Calu3 (cell line): ENCODE measurements at regions not wholly inside any gene's neighbourhood (a gene's known extent, or its start where the extent isn't known, plus 50 kb on each side); places are given as distances from the start of the nearest gene placed in this dataset.

Experiments used
- BruUV-seq: library from RNA; stranded (reverse); fragments of 400-500 nt; replicated peaks from 2 replicates; lab custom pipeline; 2021; lab: Mats Ljungman, UMichigan
- CTCF ChIA-PET: fragments of 300-600 bp; sonication (Branson Sonifier 250); formaldehyde crosslinking; loops from one replicate; lab custom pipeline; 2022; ENCODE audit warnings: antibody characterized with exemption; lab: Charles Lee
- DNase-seq: peaks from one replicate; pipeline ENCODE4 v3.0.0; 2022
- H3K27ac Mint-ChIP-seq: one replicate; pipeline ENCODE4 v1.8.0; 2022; ENCODE audit warnings: mixed read lengths; ENCODE audit not compliant: unreplicated experiment
- H3K27me3 Mint-ChIP-seq: one replicate; pipeline ENCODE4 v1.8.0; 2022; ENCODE audit warnings: mixed read lengths; ENCODE audit not compliant: unreplicated experiment
- H3K36me3 Mint-ChIP-seq: one replicate; pipeline ENCODE4 v1.8.0; 2022; ENCODE audit warnings: mild to moderate bottlenecking, moderate library complexity, mixed read lengths; ENCODE audit not compliant: insufficient read depth, unreplicated experiment
- H3K4me1 Mint-ChIP-seq: one replicate; pipeline ENCODE4 v1.8.0; 2022; ENCODE audit warnings: mild to moderate bottlenecking, low read depth, mixed read lengths; ENCODE audit not compliant: unreplicated experiment
- H3K4me3 Mint-ChIP-seq: one replicate; pipeline ENCODE4 v1.8.0; 2022; ENCODE audit warnings: mild to moderate bottlenecking, low read depth, moderate library complexity, mixed read lengths; ENCODE audit not compliant: unreplicated experiment
- H3K9me3 Mint-ChIP-seq: one replicate; pipeline ENCODE4 v1.8.0; 2022; ENCODE audit warnings: low read depth, mixed read lengths; ENCODE audit not compliant: unreplicated experiment
- intact Hi-C: fragments of 100-400 bp; cut with micrococcal nuclease; formaldehyde crosslinking; loops from one replicate; pipeline ENCODE4 v1.10.0; 2022; ENCODE audit not compliant: unreplicated experiment
- TF ChIP-seq, protein P1 (sequence below): fragments of 200-600 bp; IDR thresholded peaks from one replicate; pipeline ENCODE4 v1.8.0; 2022; ENCODE audit warnings: antibody characterized with exemption; ENCODE audit not compliant: unreplicated experiment

DNA sequence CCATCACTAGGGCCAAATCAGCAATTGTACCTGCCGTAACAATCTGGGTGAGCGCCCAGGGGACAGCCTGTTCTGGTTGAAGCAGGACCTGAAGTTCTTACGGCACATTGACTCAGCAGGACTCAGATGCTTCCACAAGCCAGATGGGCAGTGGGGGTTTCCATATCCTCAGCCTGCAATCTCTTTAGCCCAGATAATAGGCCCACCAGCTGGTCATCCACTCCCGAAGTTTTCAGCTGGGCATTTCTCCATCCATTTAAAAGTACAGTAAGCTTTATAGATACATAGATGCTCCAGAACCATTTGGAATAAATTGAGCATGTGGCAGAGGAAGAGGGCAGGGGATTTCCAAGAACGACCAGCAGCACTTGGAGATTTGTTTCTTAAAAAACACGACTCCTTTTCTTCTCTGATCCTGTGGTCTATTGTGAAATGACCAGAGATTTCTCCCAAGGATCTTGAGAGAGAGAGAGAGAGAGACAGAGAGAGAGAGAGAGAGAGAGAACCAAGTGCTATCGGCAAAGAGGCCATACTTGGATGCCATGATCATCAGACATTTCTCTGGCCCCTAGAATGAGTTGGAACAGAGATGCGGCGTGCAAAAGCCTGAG is 74.8 kb upstream of the PLXNC1 start:
- TF ChIP-seq, protein P1, sequence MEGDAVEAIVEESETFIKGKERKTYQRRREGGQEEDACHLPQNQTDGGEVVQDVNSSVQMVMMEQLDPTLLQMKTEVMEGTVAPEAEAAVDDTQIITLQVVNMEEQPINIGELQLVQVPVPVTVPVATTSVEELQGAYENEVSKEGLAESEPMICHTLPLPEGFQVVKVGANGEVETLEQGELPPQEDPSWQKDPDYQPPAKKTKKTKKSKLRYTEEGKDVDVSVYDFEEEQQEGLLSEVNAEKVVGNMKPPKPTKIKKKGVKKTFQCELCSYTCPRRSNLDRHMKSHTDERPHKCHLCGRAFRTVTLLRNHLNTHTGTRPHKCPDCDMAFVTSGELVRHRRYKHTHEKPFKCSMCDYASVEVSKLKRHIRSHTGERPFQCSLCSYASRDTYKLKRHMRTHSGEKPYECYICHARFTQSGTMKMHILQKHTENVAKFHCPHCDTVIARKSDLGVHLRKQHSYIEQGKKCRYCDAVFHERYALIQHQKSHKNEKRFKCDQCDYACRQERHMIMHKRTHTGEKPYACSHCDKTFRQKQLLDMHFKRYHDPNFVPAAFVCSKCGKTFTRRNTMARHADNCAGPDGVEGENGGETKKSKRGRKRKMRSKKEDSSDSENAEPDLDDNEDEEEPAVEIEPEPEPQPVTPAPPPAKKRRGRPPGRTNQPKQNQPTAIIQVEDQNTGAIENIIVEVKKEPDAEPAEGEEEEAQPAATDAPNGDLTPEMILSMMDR, result no peak
- peaks cover 51% of the 10 kb centered on the region for H3K27me3 Mint-ChIP-seq
- H3K36me3 Mint-ChIP-seq, result no peaks in the 10 kb centered on the region
- no TSS peak for BruUV-seq
- H3K9me3 Mint-ChIP-seq, result no peaks in the 10 kb centered on the region
- H3K4me3 Mint-ChIP-seq, result no peak overlapping the region
- CTCF ChIA-PET, result no interaction called here
- no peaks in the 10 kb centered on the region for H3K4me1 Mint-ChIP-seq
- intact Hi-C loops, result no loop called here
- DNase-seq, result no peak
- no peak overlapping the region for H3K27ac Mint-ChIP-seq

DNA sequence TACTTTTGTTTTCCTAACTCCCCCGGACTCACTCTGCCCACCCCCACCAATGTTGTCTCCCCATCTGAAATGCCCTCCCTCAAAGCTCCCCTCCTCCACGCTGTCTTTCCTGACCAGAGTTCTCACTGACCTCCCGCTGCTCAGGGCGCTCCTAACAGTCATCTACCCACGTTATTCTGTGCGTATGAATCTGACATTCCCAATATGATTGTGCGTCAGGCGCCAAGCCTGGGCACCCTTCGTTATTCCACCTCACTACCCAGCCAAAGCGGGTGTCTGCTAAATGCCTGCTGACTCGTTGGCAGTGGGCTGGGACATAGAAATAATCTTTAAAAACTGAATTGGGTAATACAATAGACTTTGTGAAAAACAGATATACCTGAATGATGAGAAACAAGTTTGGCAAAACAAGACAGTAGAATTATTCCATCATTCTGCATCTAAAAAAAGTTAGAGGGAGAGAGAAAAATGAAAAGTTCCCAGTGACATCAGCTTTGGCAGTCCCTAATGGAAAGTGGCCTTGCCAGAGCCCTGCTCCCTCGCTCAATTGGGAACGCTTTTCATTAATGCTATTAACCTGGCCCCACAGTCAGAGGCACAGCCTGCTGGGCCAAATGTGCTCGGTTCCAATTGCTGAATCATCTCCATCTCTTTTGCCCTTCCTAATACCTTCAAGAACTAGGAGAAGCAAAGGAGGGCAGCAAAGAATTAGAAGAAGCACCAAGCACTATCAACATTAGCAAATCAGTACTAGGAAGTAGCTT is 74.0 kb upstream of the PLXNC1 start:
- no peak overlapping the region for H3K4me3 Mint-ChIP-seq
- CTCF ChIA-PET, result interaction anchor here (0.6 to 2.0 kb wide), 4 partner anchors 19 to 571 kb away, joined by 3 to 10 read pairs (median 5); no protein-coding TSS in a partner anchor
- no peaks in the 10 kb centered on the region for H3K36me3 Mint-ChIP-seq
- H3K9me3 Mint-ChIP-seq, result no peaks in the 10 kb centered on the region
- DNase-seq, result no peak
- intact Hi-C loops, result no loop called here
- TF ChIP-seq, protein P1, result no peak
- no peaks in the 10 kb centered on the region for H3K4me1 Mint-ChIP-seq
- no TSS peak for BruUV-seq
- no peak overlapping the region for H3K27ac Mint-ChIP-seq
- peaks cover 59% of the 10 kb centered on the region for H3K27me3 Mint-ChIP-seq

DNA sequence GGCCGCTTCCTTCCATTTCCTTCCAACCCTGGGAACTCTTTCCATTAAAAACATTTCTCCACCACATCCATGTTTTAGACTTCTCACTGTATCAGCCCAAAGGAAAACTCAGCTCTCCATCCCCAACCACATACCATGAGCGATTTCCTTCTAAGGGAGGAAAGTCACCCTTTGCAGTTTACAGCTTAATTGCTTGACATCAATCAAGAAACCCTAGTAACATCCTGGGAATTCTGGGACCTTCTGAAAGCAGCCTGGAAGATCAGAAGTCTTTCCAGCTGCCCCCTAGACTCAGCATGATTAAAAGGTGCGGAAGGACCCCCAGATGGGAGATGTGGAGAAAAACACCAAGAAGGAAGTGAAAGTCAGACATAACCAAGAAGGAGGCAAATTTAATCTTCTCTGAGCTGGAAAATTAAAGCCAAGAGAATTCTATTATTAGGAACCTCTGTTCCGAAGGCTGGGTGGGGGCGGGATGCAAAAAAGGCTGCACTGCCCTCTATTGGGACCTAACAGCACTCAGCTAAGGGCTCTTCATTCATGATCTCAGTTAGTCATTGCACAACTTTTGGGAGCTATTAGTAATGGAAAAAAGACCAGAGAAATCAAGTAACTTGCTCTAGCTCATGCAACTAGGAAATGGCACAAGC is 73.3 kb upstream of the PLXNC1 start:
- H3K4me3 Mint-ChIP-seq, result no peak overlapping the region
- no peak for DNase-seq
- no peak overlapping the region for H3K27ac Mint-ChIP-seq
- BruUV-seq, result no TSS peak
- H3K36me3 Mint-ChIP-seq, result no peaks in the 10 kb centered on the region
- TF ChIP-seq, protein P1, result no peak
- peaks cover 67% of the 10 kb centered on the region for H3K27me3 Mint-ChIP-seq
- no peaks in the 10 kb centered on the region for H3K9me3 Mint-ChIP-seq
- H3K4me1 Mint-ChIP-seq, result no peaks in the 10 kb centered on the region
- intact Hi-C loops, result no loop called here
- CTCF ChIA-PET, result interaction anchor here (0.6 to 2.0 kb wide), 9 partner anchors 19 to 655 kb away, joined by 3 to 10 read pairs (median 3); no protein-coding TSS in a partner anchor

DNA sequence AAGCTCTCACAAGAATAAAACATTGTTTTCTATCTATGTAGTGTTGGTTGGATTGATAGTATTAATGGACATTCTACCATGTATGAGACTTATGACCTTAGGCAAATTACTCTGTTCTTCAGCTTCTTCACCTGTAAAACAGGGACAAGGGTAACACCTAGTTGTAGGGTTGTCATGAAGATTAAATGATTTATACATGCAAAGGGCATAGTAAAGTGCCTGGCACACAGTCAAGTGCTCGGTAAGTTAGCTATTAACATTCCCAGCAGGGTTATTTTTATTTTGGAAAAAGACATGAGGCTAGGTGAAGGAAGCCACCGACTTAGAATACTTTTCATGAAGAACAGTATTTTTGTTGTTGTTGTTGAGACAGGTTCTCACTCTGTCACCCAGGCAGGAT is 71.2 kb upstream of the PLXNC1 start:
- Mint-ChIP-seq H3K27ac (no peak overlapping the region), H3K4me3 (no peak overlapping the region), H3K4me1 (no peaks in the 10 kb centered on the region), H3K36me3 (no peaks in the 10 kb centered on the region), H3K9me3 (no peaks in the 10 kb centered on the region), H3K27me3 (peaks cover 68% of the 10 kb centered on the region)
- CTCF ChIA-PET, result no interaction called here
- no TSS peak for BruUV-seq
- TF ChIP-seq, protein P1, result no peak
- DNase-seq, result no peak
- intact Hi-C loops, result no loop called here
